Testis (tissue), 2 donors: ENCODE measurements at regions not wholly inside any gene's neighbourhood (a gene's known extent, or its start where the extent isn't known, plus 50 kb on each side); places are given as distances from the start of the nearest gene placed in this dataset.

ENCODE experiments used
- DNase-seq: peaks from one replicate; pipeline ENCODE4 v3.0.0-alpha.2; 2019
- H3K27ac ChIP-seq, 2 donors: fragments of 200-600 bp; sonication (generic); one replicate each; pipeline ENCODE4 v1.5.1; 2019
- H3K27me3 ChIP-seq: fragments of 200-600 bp; sonication (generic); one replicate; pipeline ENCODE4 v1.5.1; 2019
- H3K36me3 ChIP-seq: fragments of 200-600 bp; sonication (generic); one replicate; pipeline ENCODE4 v1.5.1; 2017; ENCODE audit warnings: low read depth; ENCODE audit errors: missing control alignments
- H3K4me1 ChIP-seq: fragments of 200-600 bp; sonication (generic); one replicate; pipeline ENCODE4 v1.5.1; 2019
- H3K4me3 ChIP-seq, 2 donors: fragments of 200-600 bp; sonication (generic); one replicate each; pipeline ENCODE4 v1.5.1; 2017 to 2019
- H3K9me3 ChIP-seq: fragments of 200-600 bp; sonication (generic); one replicate; pipeline ENCODE4 v1.5.1; 2017
- CTCF ChIP-seq, 3 experiments: fragments of 450-650 bp in 2 of 3; fragments of 200-600 bp in 1 of 3; sonication (generic) in 1 of 3; IDR thresholded peaks; one replicate each; pipeline ENCODE4 v1.5.1; 2016 to 2019; ENCODE audit warnings: antibody characterized with exemption in 3 of 3, mild to moderate bottlenecking in 2 of 3, moderate library complexity in 1 of 3
- POLR2A ChIP-seq: fragments of 450-650 bp; IDR thresholded peaks from one replicate; pipeline ENCODE4 v1.6.1; 2017; ENCODE audit warnings: antibody characterized with exemption, mild to moderate bottlenecking, moderate library complexity
- WGBS, 2 donors: methylation state at CpG; one replicate each; pipeline ENCODE4 v1.1.5; 2018; 5-methylcytosine and 5-hydroxymethylcytosine counted together
- intact Hi-C: fragments of 100-400 bp; cut with DNase I; formaldehyde crosslinking; loops from one replicate; pipeline ENCODE4 v1.15.1; 2023; ENCODE audit warnings: low total_unique reads

GRCh38 chr1:200267458-200267857, 142.4 kb downstream of the ZNF281 start:
- Histone ChIP-seq H3K4me3 (no peak overlapping the region), H3K27ac (no peak overlapping the region), H3K27me3 (no peaks in the 10 kb centered on the region), H3K9me3 (no peaks in the 10 kb centered on the region), H3K36me3 (no peaks in the 10 kb centered on the region), H3K4me1 (no peaks in the 10 kb centered on the region)
- TF ChIP-seq CTCF (IDR thresholded peaks at IDR 0.05) (no peak), POLR2A (no peak)
- WGBS, 2 donors: 79 to 83% methylated on average over 4 of the region's 4 CpGs
- DNase-seq: no peak
- intact Hi-C loops: no loop called here

- intact Hi-C loops: no loop called here
- TF ChIP-seq POLR2A (no peak), CTCF (IDR thresholded peaks at IDR 0.05) (no peak)
- Histone ChIP-seq H3K36me3 (no peaks in the 10 kb centered on the region), H3K9me3 (no peaks in the 10 kb centered on the region), H3K4me3 (no peak overlapping the region), H3K27me3 (no peaks in the 10 kb centered on the region), H3K4me1 (no peaks in the 10 kb centered on the region), H3K27ac (no peak overlapping the region)
- WGBS, 2 donors: 46 to 49% methylated on average over 3 of the region's 3 CpGs
- DNase-seq: no peak
Measured at GRCh38 chr1:200266871-200267270, 143.0 kb downstream of the ZNF281 start.

- intact Hi-C loops: no loop called here
- Histone ChIP-seq H3K27ac (no peak overlapping the region), H3K4me3 (no peak overlapping the region), H3K9me3 (no peaks in the 10 kb centered on the region), H3K36me3 (no peaks in the 10 kb centered on the region), H3K4me1 (no peaks in the 10 kb centered on the region), H3K27me3 (no peaks in the 10 kb centered on the region)
- 85 to 90% methylated on average over 5 of the region's 5 CpGs for WGBS, 2 donors
- TF ChIP-seq POLR2A: no peak
- TF ChIP-seq CTCF (IDR thresholded peaks at IDR 0.05): no peak
- no peak for DNase-seq
Measured at GRCh38 chr1:200265881-200266280, 144.0 kb downstream of the ZNF281 start.

GRCh38 chr1:200265104-200265503, 144.7 kb downstream of the ZNF281 start:
- no peak overlapping the region for H3K27ac ChIP-seq
- 83 to 86% methylated on average over 1 of the region's 1 CpG for WGBS, 2 donors
- DNase-seq: no peak
- no peak for TF ChIP-seq POLR2A
- no peak for TF ChIP-seq CTCF (IDR thresholded peaks at IDR 0.05)
- no peak overlapping the region for H3K4me3 ChIP-seq
- intact Hi-C loops: no loop called here
- H3K9me3 ChIP-seq: no peaks in the 10 kb centered on the region
- H3K36me3 ChIP-seq: no peaks in the 10 kb centered on the region
- no peaks in the 10 kb centered on the region for H3K4me1 ChIP-seq
- no peaks in the 10 kb centered on the region for H3K27me3 ChIP-seq

- Histone ChIP-seq H3K9me3 (no peaks in the 10 kb centered on the region), H3K27ac (no peak overlapping the region), H3K4me3 (no peak overlapping the region), H3K27me3 (no peaks in the 10 kb centered on the region), H3K4me1 (no peaks in the 10 kb centered on the region), H3K36me3 (no peaks in the 10 kb centered on the region)
- TF ChIP-seq CTCF (IDR thresholded peaks at IDR 0.05): no peak
- no peak for TF ChIP-seq POLR2A
- no peak for DNase-seq
- intact Hi-C loops: no loop called here
- WGBS, 2 donors: 58 to 70% methylated on average over 3 of the region's 3 CpGs
Measured at GRCh38 chr1:200263203-200263602, 146.6 kb downstream of the ZNF281 start.
